ENCODE measurements at regions not wholly inside any gene's neighbourhood (a gene's known extent, or its start where the extent isn't known, plus 50 kb on each side); places are given as distances from the start of the nearest gene placed in this dataset.

DNA sequence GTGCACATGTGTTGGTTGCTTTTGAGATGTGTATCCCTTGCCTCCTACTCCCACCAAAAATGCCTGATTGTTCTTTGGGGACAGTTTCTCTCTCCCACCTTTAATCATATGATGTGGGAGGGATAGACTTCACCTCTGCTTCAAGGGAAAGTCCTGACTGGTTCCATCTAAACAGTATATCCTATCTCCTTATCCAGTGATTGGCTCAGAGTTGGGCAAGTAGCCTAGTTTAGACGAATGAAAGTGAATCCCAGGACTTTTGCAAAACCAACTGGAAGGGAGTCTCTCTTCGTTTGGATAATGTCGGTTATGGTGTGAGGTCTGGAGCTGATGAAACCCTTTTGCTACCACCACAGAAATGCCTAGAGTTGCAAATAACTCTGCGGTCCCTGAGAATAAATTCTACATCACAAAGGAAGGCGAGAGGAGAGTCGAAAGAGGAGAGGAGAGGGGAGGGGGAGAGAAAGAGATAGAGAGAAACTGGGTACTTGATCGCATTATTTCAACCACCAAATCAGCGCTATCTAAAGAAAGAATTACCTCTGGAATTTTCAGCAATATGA is 77.1 kb upstream of the SALL1 start:
- Histone ChIP-seq H3K27ac (ENCODE audit: low read depth, low read length, severe bottlenecking) (no peak overlapping the region), H3K4me3 (ENCODE audit: extremely low read depth, insufficient read depth, low read length, poor library complexity, severe bottlenecking) (no peak overlapping the region), H3K4me1 (ENCODE audit: control insufficient read depth, insufficient read depth, low read length, poor library complexity, severe bottlenecking) (no peaks in the 10 kb centered on the region), H3K36me3 (ENCODE audit: control insufficient read depth, insufficient read depth, low read length) (no peaks in the 10 kb centered on the region), H3K9me3 (ENCODE audit: control insufficient read depth, low read length) (no peaks in the 10 kb centered on the region)
- WGBS, 2 experiments (ENCODE audit: insufficient coverage in 2 of 2): 75% methylated on average over 1 of the region's 8 CpGs; no CpG with 5 or more reads in 1 of the 2 experiments

DNA sequence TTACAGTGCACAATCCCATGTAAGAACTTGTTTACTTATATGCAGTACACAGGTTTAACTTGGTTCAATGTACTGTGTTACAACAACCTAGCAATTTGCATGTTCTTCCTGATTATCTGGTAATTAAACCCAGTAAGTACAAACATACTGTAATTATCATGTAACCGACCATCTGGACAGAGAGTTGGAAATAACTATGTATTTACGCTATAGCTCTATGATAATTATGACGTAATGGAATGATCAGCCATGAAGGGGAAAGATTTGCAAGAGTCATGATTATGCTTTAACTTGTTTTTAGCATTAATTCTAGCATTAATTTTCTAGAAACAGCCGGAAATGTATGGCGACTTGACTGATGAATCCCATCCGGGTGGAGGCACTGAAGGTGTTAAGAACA is 74.8 kb upstream of the SALL1 start:
- Histone ChIP-seq H3K4me3 (ENCODE audit: extremely low read depth, insufficient read depth, low read length, poor library complexity, severe bottlenecking) (no peak overlapping the region), H3K9me3 (ENCODE audit: control insufficient read depth, low read length) (no peaks in the 10 kb centered on the region), H3K36me3 (ENCODE audit: control insufficient read depth, insufficient read depth, low read length) (no peaks in the 10 kb centered on the region), H3K27ac (ENCODE audit: low read depth, low read length, severe bottlenecking) (no peak overlapping the region), H3K4me1 (ENCODE audit: control insufficient read depth, insufficient read depth, low read length, poor library complexity, severe bottlenecking) (no peaks in the 10 kb centered on the region)
- 96 to 97% methylated on average over 5 of the region's 6 CpGs for WGBS, 2 experiments (ENCODE audit: insufficient coverage in 2 of 2)

DNA sequence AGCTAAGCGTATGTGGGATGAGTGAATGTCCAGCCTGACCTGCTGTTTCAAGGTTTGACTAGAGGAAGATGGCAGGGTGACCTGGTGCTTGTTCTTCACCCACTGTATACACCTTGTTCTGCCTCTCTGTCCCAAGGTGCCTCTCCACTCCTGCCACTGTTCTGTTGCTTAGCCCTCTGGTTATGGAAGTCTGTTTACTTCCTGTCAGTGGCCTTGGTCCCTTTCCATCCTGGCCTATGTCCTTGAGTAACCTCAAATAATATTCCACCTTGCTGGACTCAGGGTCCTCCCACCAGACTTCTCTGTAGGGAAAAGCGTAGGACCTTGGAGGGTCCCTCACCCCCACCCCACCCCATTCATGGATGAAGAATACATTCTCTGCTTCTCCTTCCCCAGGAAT is 73.2 kb upstream of the SALL1 start:
- Histone ChIP-seq H3K4me1 (ENCODE audit: control insufficient read depth, insufficient read depth, low read length, poor library complexity, severe bottlenecking) (no peaks in the 10 kb centered on the region), H3K36me3 (ENCODE audit: control insufficient read depth, insufficient read depth, low read length) (no peaks in the 10 kb centered on the region), H3K27ac (ENCODE audit: low read depth, low read length, severe bottlenecking) (no peak overlapping the region), H3K4me3 (ENCODE audit: extremely low read depth, insufficient read depth, low read length, poor library complexity, severe bottlenecking) (no peak overlapping the region), H3K9me3 (ENCODE audit: control insufficient read depth, low read length) (no peaks in the 10 kb centered on the region)
- 100% methylated on average over 1 to 2 of the region's 2 CpGs for WGBS, 2 experiments (ENCODE audit: insufficient coverage in 2 of 2)

DNA sequence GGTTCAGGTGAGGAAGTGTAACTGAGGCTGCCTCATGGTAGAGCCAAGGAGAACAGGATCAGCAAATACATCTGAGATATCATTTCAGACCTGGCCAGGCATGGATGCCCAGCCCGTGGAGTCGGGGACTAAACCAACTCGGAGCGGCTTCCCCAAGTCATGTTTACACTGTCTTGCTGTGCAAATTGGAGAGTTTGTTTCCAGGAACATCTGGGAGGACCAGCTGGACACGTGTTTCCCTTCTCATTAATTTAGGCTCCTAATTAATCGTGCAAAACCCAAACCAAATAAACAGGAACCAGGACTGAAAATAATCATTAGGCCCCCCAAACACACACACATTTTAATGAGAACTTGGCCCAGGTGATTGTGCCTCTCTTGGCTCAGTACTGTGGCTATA is 70.9 kb upstream of the SALL1 start:
- Histone ChIP-seq H3K9me3 (ENCODE audit: control insufficient read depth, low read length) (no peaks in the 10 kb centered on the region), H3K36me3 (ENCODE audit: control insufficient read depth, insufficient read depth, low read length) (no peaks in the 10 kb centered on the region), H3K27ac (ENCODE audit: low read depth, low read length, severe bottlenecking) (no peak overlapping the region), H3K4me1 (ENCODE audit: control insufficient read depth, insufficient read depth, low read length, poor library complexity, severe bottlenecking) (no peaks in the 10 kb centered on the region), H3K4me3 (ENCODE audit: extremely low read depth, insufficient read depth, low read length, poor library complexity, severe bottlenecking) (no peak overlapping the region)
- 93 to 100% methylated on average over 4 to 6 of the region's 6 CpGs for WGBS, 2 experiments (ENCODE audit: insufficient coverage in 2 of 2)

DNA sequence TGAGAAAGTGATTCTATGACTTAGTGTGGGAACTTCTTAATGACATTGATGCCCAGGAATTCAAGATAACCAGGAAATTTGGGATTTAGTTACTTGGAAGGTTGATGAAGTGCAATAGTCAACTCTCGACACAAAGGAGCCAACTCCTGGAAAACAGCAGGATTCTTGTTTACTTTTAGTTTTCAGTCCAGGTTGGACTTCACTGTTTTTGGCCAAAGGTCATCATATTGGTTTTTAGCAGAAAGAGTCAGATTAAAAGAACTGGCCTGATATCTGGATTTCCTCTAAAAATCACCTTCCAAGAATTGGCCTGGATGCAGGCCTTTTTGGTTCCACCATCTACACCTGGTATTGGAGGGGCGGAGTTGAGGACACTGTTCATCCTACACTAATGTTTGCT is 60.1 kb upstream of the SALL1 start:
- no peaks in the 10 kb centered on the region for H3K4me1 ChIP-seq (ENCODE audit: control insufficient read depth, insufficient read depth, low read length, poor library complexity, severe bottlenecking)

DNA sequence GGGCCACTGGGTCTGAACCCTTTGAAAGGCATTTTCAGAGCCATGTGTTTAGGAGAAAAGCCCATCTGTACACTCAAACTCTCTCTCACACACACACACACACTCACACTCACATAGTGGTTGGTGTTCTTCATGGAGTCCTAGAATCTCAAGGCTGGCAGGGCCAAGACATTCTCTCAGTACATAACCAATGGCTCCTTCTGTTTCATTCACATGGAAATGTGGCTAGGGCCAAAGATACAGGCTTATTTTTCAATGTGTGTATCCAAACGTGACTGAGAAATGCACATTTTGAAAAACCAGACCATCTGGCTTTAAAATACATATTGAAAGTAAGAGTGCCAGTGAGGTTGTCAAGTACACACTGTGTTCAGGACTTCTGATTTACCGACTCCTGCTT is 59.0 kb upstream of the SALL1 start:
- H3K27ac ChIP-seq (ENCODE audit: low read depth, low read length, severe bottlenecking): no peak overlapping the region
- no peaks in the 10 kb centered on the region for H3K9me3 ChIP-seq (ENCODE audit: control insufficient read depth, low read length)
- WGBS, 2 experiments (ENCODE audit: insufficient coverage in 2 of 2): 80 to 83% methylated on average over 1 of the region's 2 CpGs
- no peaks in the 10 kb centered on the region for H3K4me1 ChIP-seq (ENCODE audit: control insufficient read depth, insufficient read depth, low read length, poor library complexity, severe bottlenecking)
- no peak overlapping the region for H3K4me3 ChIP-seq (ENCODE audit: extremely low read depth, insufficient read depth, low read length, poor library complexity, severe bottlenecking)
- no peaks in the 10 kb centered on the region for H3K36me3 ChIP-seq (ENCODE audit: control insufficient read depth, insufficient read depth, low read length)

More for the DNA sequence above, 60.1 kb upstream of the SALL1 start:
- H3K9me3 ChIP-seq (ENCODE audit: control insufficient read depth, low read length): no peaks in the 10 kb centered on the region
- H3K4me3 ChIP-seq (ENCODE audit: extremely low read depth, insufficient read depth, low read length, poor library complexity, severe bottlenecking): no peak overlapping the region
- no peak overlapping the region for H3K27ac ChIP-seq (ENCODE audit: low read depth, low read length, severe bottlenecking)
- WGBS, 2 experiments (ENCODE audit: insufficient coverage in 2 of 2): 82 to 100% methylated on average over 1 of the region's 2 CpGs
- H3K36me3 ChIP-seq (ENCODE audit: control insufficient read depth, insufficient read depth, low read length): no peaks in the 10 kb centered on the region

DNA sequence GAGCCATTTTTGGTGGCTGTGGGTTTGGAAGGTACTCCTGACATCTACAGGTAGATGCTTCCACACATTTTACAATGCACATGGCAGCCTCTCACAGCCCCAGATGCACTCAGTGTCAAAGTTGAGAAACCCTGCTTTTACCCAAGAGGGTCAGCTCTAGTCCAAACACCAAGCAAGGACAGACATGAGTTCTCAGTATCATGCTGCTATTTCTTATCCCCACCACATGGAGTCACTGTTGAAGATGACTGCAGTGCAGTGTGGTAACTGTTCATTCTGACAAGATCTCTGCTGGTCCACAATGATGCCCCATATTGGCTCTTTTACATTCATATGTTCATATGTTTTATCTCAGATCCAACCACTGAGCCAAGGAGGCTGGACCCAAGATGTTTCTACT is 50.5 kb upstream of the SALL1 start:
- H3K4me3 ChIP-seq (ENCODE audit: extremely low read depth, insufficient read depth, low read length, poor library complexity, severe bottlenecking): no peak overlapping the region
- H3K36me3 ChIP-seq (ENCODE audit: control insufficient read depth, insufficient read depth, low read length): no peaks in the 10 kb centered on the region
- H3K9me3 ChIP-seq (ENCODE audit: control insufficient read depth, low read length): no peaks in the 10 kb centered on the region
- no peaks in the 10 kb centered on the region for H3K4me1 ChIP-seq (ENCODE audit: control insufficient read depth, insufficient read depth, low read length, poor library complexity, severe bottlenecking)
- no peak overlapping the region for H3K27ac ChIP-seq (ENCODE audit: low read depth, low read length, severe bottlenecking)

Data from mesodermal cell (in vitro differentiated cells).